Lung (tissue), 11 donors: ENCODE measurements at regions not wholly inside any gene's neighbourhood (a gene's known extent, or its start where the extent isn't known, plus 50 kb on each side); places are given as distances from the start of the nearest gene placed in this dataset.

Source experiments
- ATAC-seq: fragments of 200-7000 bp; cut with Tn5 transposase; one replicate; pipeline ENCODE4 v1.9.1; 2020; ENCODE audit warnings: moderate number of reproducible peaks; ENCODE audit not compliant: insufficient read depth, low FRiP score
- DNase-seq, 3 donors: peaks; one replicate each; pipeline ENCODE4 v3.0.0-alpha.2; 2013 to 2017
- H3K27ac ChIP-seq, 2 donors: one replicate each; pipeline ENCODE4 v1.5.1; 2013; ENCODE audit warnings: mild to moderate bottlenecking in 2 of 2, moderate library complexity in 2 of 2, control low read depth in 1 of 2, inconsistent platforms in 1 of 2, low read depth in 1 of 2, low read length in 1 of 2
- H3K27me3 ChIP-seq, 3 donors: one replicate each; pipeline ENCODE4 v1.5.1; 2013; ENCODE audit warnings: low read length in 2 of 3; ENCODE audit not compliant: control insufficient read depth in 3 of 3, insufficient read depth in 3 of 3
- H3K36me3 ChIP-seq, 4 donors: one replicate each; pipeline ENCODE4 v1.5.1; 2013; ENCODE audit warnings: low read length in 4 of 4, mild to moderate bottlenecking in 1 of 4, moderate library complexity in 1 of 4; ENCODE audit not compliant: control insufficient read depth in 4 of 4, insufficient read depth in 4 of 4
- H3K4me1 ChIP-seq, 5 donors: one replicate each; pipeline ENCODE4 v1.5.1; 2013; ENCODE audit warnings: low read length in 5 of 5, mild to moderate bottlenecking in 2 of 5, moderate library complexity in 1 of 5; ENCODE audit not compliant: control insufficient read depth in 5 of 5, insufficient read depth in 5 of 5
- H3K4me3 ChIP-seq: one replicate; pipeline ENCODE4 v1.5.1; 2013; ENCODE audit warnings: mild to moderate bottlenecking, control low read depth, moderate library complexity
- H3K9ac ChIP-seq, 2 donors: one replicate each; pipeline ENCODE4 v1.5.1; 2013; ENCODE audit warnings: low read length in 2 of 2, control low read depth in 1 of 2; ENCODE audit not compliant: insufficient read depth in 1 of 2
- H3K9me3 ChIP-seq, 4 donors: one replicate each; pipeline ENCODE4 v1.5.1; 2013; ENCODE audit warnings: low read length in 3 of 4, mild to moderate bottlenecking in 1 of 4, moderate library complexity in 1 of 4; ENCODE audit not compliant: control insufficient read depth in 4 of 4, insufficient read depth in 3 of 4
- CTCF ChIP-seq: IDR thresholded peaks from 2 replicates; pipeline ENCODE4 v1.5.1; 2012; ENCODE audit warnings: mild to moderate bottlenecking; ENCODE audit errors: control extremely low read depth, extremely low read depth
- WGBS, 2 donors: extraction: QIAGEN DNeasy Blood & Tissue Kit; methylation state at CpG; one replicate each; pipeline ENCODE4 v1.1.7; 2013; 5-methylcytosine and 5-hydroxymethylcytosine counted together
- donor health status: control.
- donor health status: control.
- donor health status: Bipolar disorder and iron deficiency.
- donor health status: healthy.
- donor health status: DM: yes; HTN: yes; CAD: no.

GRCh38 chr6:114714836-114715507 lies 372.1 kb upstream of the HS3ST5 start:
- WGBS, 2 donors: 63 to 69% methylated on average over 3 of the region's 3 CpGs

GRCh38 chr6:114713690-114714089 lies 370.9 kb upstream of the HS3ST5 start:
- 74 to 76% methylated on average over 2 of the region's 2 CpGs for WGBS, 2 donors
- H3K36me3 ChIP-seq: no peaks in the 10 kb centered on the region
- H3K4me1 ChIP-seq: peaks cover 0 to 3% (median 0%) of the 10 kb centered on the region in 5 donors
- TF ChIP-seq CTCF: no peak
- H3K27ac ChIP-seq: no peak overlapping the region
- no peak overlapping the region for H3K9ac ChIP-seq
- ATAC-seq (no peak), DNase-seq (no peak)
- no peaks in the 10 kb centered on the region for H3K27me3 ChIP-seq
- H3K9me3 ChIP-seq: no peaks in the 10 kb centered on the region
- H3K4me3 ChIP-seq: no peak overlapping the region

More at GRCh38 chr6:114714836-114715507, 372.1 kb upstream of the HS3ST5 start:
- Histone ChIP-seq H3K4me3 (no peak overlapping the region), H3K27ac (no peak overlapping the region), H3K9me3 (no peaks in the 10 kb centered on the region), H3K36me3 (no peaks in the 10 kb centered on the region), H3K9ac (no peak overlapping the region), H3K27me3 (no peaks in the 10 kb centered on the region), H3K4me1 (peaks cover 0 to 3% (median 0%) of the 10 kb centered on the region in 5 donors)
- no peak for DNase-seq
- ATAC-seq: peak; percentile 2
- TF ChIP-seq CTCF: no peak

- H3K9me3 ChIP-seq: no peaks in the 10 kb centered on the region
- no peaks in the 10 kb centered on the region for H3K27me3 ChIP-seq
- H3K9ac ChIP-seq: no peak overlapping the region
- DNase-seq (no peak), ATAC-seq (no peak)
- H3K4me3 ChIP-seq: no peak overlapping the region
- H3K36me3 ChIP-seq: no peaks in the 10 kb centered on the region
- 92 to 100% methylated on average over 1 of the region's 1 CpG for WGBS, 2 donors
- no peak overlapping the region for H3K27ac ChIP-seq
- no peak for TF ChIP-seq CTCF
- H3K4me1 ChIP-seq: no peaks in the 10 kb centered on the region
Measured at GRCh38 chr6:114712129-114712662, 369.4 kb upstream of the HS3ST5 start.
